ENCODE measurements at regions not wholly inside any gene's neighbourhood (a gene's known extent, or its start where the extent isn't known, plus 50 kb on each side); places are given as distances from the start of the nearest gene placed in this dataset.

DNA sequence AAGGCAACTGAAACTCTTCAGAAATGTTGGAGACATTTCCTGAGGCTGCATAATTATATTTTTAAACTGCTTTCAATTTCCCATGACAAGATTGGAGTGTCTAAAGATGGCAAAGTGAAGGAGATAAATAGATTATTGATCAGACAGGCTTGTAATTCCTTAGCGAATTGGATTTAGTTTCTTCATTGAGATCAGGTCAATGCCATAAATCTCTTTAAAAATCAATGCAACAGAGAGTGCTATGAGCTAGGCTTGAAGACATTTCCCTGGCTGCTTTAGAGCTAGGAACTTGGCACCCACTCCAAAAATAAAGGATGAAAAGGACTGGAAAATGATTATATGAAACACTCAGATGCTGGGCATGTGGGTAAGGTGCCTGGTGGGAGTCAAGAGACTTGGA is 828.4 kb downstream of the TLR4 start:
- TF ChIP-seq CTCF (conservative IDR thresholded peaks at IDR 0.05 in 1 of 2, IDR thresholded peaks at IDR 0.05 in 1 of 2; ENCODE audit: extremely low read depth in 1 of 2, insufficient read depth in 1 of 2, low read depth in 1 of 2, low read length in 2 of 2) (no peak), EZH2 (IDR thresholded peaks at IDR 0.05; ENCODE audit: borderline replicate concordance, low read length) (no peak)
